Amygdala (tissue), 56 donors: ENCODE measurements at regions not wholly inside any gene's neighbourhood (a gene's known extent, or its start where the extent isn't known, plus 50 kb on each side); places are given as distances from the start of the nearest gene placed in this dataset.

ENCODE experiments used
- DNase-seq, 56 donors: peaks; one replicate each; lab custom pipeline; 2025; lab: John Stamatoyannopoulos, UW

GRCh38 chr5:33275391-33275790 lies 165.4 kb upstream of the TARS1 start:
- DNase-seq, result no peak

GRCh38 chr5:33275921-33276627 lies 164.7 kb upstream of the TARS1 start:
- DNase-seq, result no peak

- DNase-seq, result no peak
Measured at GRCh38 chr5:33276628-33276950, 164.2 kb upstream of the TARS1 start.

- no peak for DNase-seq
Measured at GRCh38 chr5:33277061-33277650, 163.6 kb upstream of the TARS1 start.

- DNase-seq, result no peak
Measured at GRCh38 chr5:33281431-33281843, 159.3 kb upstream of the TARS1 start.

GRCh38 chr5:33282157-33282556 lies 158.6 kb upstream of the TARS1 start:
- DNase-seq, result no peak

- DNase-seq, result no peak
Measured at GRCh38 chr5:33282696-33283095, 158.1 kb upstream of the TARS1 start.

GRCh38 chr5:33283243-33283642 lies 157.5 kb upstream of the TARS1 start:
- no peak for DNase-seq

- no peak for DNase-seq
Measured at GRCh38 chr5:33284681-33285080, 156.1 kb upstream of the TARS1 start.

GRCh38 chr5:33287242-33287641 lies 153.5 kb upstream of the TARS1 start:
- DNase-seq, result no peak

GRCh38 chr5:33291216-33292000 lies 149.4 kb upstream of the TARS1 start:
- no peak for DNase-seq

- no peak for DNase-seq
Measured at GRCh38 chr5:33297760-33298216, 143.0 kb upstream of the TARS1 start.

- DNase-seq, result peak in 2 of 56 donors; percentile 1
Measured at GRCh38 chr5:33299621-33300208, 141.1 kb upstream of the TARS1 start.

GRCh38 chr5:33300209-33300742 lies 140.5 kb upstream of the TARS1 start:
- DNase-seq, result no peak

GRCh38 chr5:33303579-33304095 lies 137.1 kb upstream of the TARS1 start:
- no peak for DNase-seq

GRCh38 chr5:33304601-33305000 lies 136.2 kb upstream of the TARS1 start:
- DNase-seq, result no peak

- DNase-seq, result no peak
Measured at GRCh38 chr5:33305572-33305971, 135.2 kb upstream of the TARS1 start.

GRCh38 chr5:33306758-33307157 lies 134.0 kb upstream of the TARS1 start:
- DNase-seq, result no peak

GRCh38 chr5:33308586-33308985 lies 132.2 kb upstream of the TARS1 start:
- DNase-seq, result no peak

- DNase-seq, result no peak
Measured at GRCh38 chr5:33309068-33309467, 131.7 kb upstream of the TARS1 start.
